ENCODE measurements at regions not wholly inside any gene's neighbourhood (a gene's known extent, or its start where the extent isn't known, plus 50 kb on each side); places are given as distances from the start of the nearest gene placed in this dataset.

DNA sequence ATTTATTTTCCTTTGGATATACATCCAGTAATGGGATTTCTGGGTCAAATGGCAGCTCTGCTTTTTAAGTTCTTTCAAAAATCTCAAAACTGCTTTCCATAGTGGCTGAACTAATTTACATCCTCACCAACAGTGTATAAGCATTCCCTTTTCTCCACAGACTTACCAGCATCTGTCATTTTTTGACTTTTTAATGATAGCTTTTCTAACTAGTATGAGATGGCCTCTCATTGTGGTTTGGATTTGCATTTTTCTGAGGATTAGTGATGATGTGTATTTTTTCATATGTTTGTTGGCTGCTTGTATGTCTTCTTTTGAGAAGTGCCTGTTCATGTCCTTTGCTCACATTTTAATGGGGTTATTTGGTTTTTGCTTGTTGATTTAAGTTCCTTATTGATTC lies 90.0 kb upstream of the HMHB1 start:
- Histone ChIP-seq H3K27me3 (ENCODE audit: low read depth, low read length) (no peaks in the 10 kb centered on the region), H3K79me2 (ENCODE audit: low read length) (no peaks in the 10 kb centered on the region), H3K9ac (ENCODE audit: low read length) (no peak overlapping the region), H3K27ac (ENCODE audit: low read length) (no peak overlapping the region), H3K4me1 (ENCODE audit: low read length) (no peaks in the 10 kb centered on the region), H4K20me1 (ENCODE audit: insufficient read depth, low read length) (no peaks in the 10 kb centered on the region), H3K9me3 (ENCODE audit: insufficient read depth, low read length) (no peaks in the 10 kb centered on the region), H3K4me2 (ENCODE audit: low read length) (no peak overlapping the region), H3K4me3 (ENCODE audit: low read length) (no peak overlapping the region), H2AFZ (ENCODE audit: low read depth, low read length) (no peak overlapping the region), H3K36me3 (replicated peaks; ENCODE audit: low read depth, low read length) (no peaks in the 10 kb centered on the region)
- TF ChIP-seq, protein P1, sequence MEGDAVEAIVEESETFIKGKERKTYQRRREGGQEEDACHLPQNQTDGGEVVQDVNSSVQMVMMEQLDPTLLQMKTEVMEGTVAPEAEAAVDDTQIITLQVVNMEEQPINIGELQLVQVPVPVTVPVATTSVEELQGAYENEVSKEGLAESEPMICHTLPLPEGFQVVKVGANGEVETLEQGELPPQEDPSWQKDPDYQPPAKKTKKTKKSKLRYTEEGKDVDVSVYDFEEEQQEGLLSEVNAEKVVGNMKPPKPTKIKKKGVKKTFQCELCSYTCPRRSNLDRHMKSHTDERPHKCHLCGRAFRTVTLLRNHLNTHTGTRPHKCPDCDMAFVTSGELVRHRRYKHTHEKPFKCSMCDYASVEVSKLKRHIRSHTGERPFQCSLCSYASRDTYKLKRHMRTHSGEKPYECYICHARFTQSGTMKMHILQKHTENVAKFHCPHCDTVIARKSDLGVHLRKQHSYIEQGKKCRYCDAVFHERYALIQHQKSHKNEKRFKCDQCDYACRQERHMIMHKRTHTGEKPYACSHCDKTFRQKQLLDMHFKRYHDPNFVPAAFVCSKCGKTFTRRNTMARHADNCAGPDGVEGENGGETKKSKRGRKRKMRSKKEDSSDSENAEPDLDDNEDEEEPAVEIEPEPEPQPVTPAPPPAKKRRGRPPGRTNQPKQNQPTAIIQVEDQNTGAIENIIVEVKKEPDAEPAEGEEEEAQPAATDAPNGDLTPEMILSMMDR (IDR thresholded peaks at IDR 0.05; ENCODE audit: low read depth, low read length) = no peak

GRCh38 chr5:143720689-143721088 lies 91.3 kb upstream of the HMHB1 start:
- Histone ChIP-seq H3K4me1 (ENCODE audit: low read length) (no peaks in the 10 kb centered on the region), H3K36me3 (replicated peaks; ENCODE audit: low read depth, low read length) (no peaks in the 10 kb centered on the region), H3K9ac (ENCODE audit: low read length) (no peak overlapping the region), H3K4me2 (ENCODE audit: low read length) (no peak overlapping the region), H2AFZ (ENCODE audit: low read depth, low read length) (no peak overlapping the region), H3K4me3 (ENCODE audit: low read length) (no peak overlapping the region), H3K27me3 (ENCODE audit: low read depth, low read length) (no peaks in the 10 kb centered on the region), H3K79me2 (ENCODE audit: low read length) (no peaks in the 10 kb centered on the region), H4K20me1 (ENCODE audit: insufficient read depth, low read length) (no peaks in the 10 kb centered on the region), H3K9me3 (ENCODE audit: insufficient read depth, low read length) (no peaks in the 10 kb centered on the region), H3K27ac (ENCODE audit: low read length) (no peak overlapping the region)
- TF ChIP-seq, protein P1 (IDR thresholded peaks at IDR 0.05; ENCODE audit: low read depth, low read length) = no peak
- no peak for TF ChIP-seq EZH2phosphoT487 (IDR thresholded peaks at IDR 0.05; ENCODE audit: low read depth)

- Histone ChIP-seq H3K4me2 (ENCODE audit: low read length) (no peak overlapping the region), H2AFZ (ENCODE audit: low read depth, low read length) (no peak overlapping the region), H3K4me1 (ENCODE audit: low read length) (peaks cover 14% of the 10 kb centered on the region)
These were observed 94.6 kb upstream of the HMHB1 start for GRCh38 chr5:143717400-143717799.

DNA sequence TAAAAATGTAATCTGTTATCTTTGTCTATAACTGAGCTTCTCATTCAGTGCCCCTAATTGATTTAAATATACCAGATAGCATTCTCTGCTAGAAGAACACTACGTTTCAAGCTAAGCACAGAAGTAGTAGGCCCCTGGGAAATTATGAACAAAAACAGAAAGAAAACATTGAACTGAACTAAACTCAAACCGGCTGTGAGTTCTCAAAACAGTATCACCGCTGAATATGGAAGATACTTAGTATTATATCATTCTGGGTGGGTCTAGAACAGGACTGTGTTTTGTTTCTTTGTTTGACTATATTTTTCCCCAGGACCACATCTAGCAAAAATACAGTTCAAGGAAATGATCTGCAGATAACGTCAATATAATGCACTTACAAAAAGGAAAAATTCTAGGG lies 95.1 kb upstream of the HMHB1 start:
- Histone ChIP-seq H3K4me1 (ENCODE audit: low read length) (peaks cover 14% of the 10 kb centered on the region), H3K79me2 (ENCODE audit: low read length) (no peaks in the 10 kb centered on the region), H3K27me3 (ENCODE audit: low read depth, low read length) (no peaks in the 10 kb centered on the region), H3K4me3 (ENCODE audit: low read length) (no peak overlapping the region), H3K4me2 (ENCODE audit: low read length) (no peak overlapping the region), H3K9ac (ENCODE audit: low read length) (no peak overlapping the region), H3K36me3 (replicated peaks; ENCODE audit: low read depth, low read length) (no peaks in the 10 kb centered on the region), H4K20me1 (ENCODE audit: insufficient read depth, low read length) (no peaks in the 10 kb centered on the region), H3K27ac (ENCODE audit: low read length) (no peak overlapping the region), H3K9me3 (ENCODE audit: insufficient read depth, low read length) (no peaks in the 10 kb centered on the region), H2AFZ (ENCODE audit: low read depth, low read length) (no peak overlapping the region)
- TF ChIP-seq, protein P1 (IDR thresholded peaks at IDR 0.05; ENCODE audit: low read depth, low read length) = no peak
- TF ChIP-seq EZH2phosphoT487 (IDR thresholded peaks at IDR 0.05; ENCODE audit: low read depth) = no peak

More at GRCh38 chr5:143717400-143717799, 94.6 kb upstream of the HMHB1 start:
- H3K79me2 ChIP-seq (ENCODE audit: low read length) = no peaks in the 10 kb centered on the region
- no peaks in the 10 kb centered on the region for H3K9me3 ChIP-seq (ENCODE audit: insufficient read depth, low read length)
- H3K4me3 ChIP-seq (ENCODE audit: low read length) = no peak overlapping the region
- no peaks in the 10 kb centered on the region for H3K27me3 ChIP-seq (ENCODE audit: low read depth, low read length)
- no peak for TF ChIP-seq EZH2phosphoT487 (IDR thresholded peaks at IDR 0.05; ENCODE audit: low read depth)
- TF ChIP-seq, protein P1 (IDR thresholded peaks at IDR 0.05; ENCODE audit: low read depth, low read length) = no peak
- no peak overlapping the region for H3K9ac ChIP-seq (ENCODE audit: low read length)
- no peak overlapping the region for H3K27ac ChIP-seq (ENCODE audit: low read length)
- H4K20me1 ChIP-seq (ENCODE audit: insufficient read depth, low read length) = no peaks in the 10 kb centered on the region
- no peaks in the 10 kb centered on the region for H3K36me3 ChIP-seq (replicated peaks; ENCODE audit: low read depth, low read length)
